ENCODE measurements at regions not wholly inside any gene's neighbourhood (a gene's known extent, or its start where the extent isn't known, plus 50 kb on each side); places are given as distances from the start of the nearest gene placed in this dataset.
"Not testable (repeated sequence)": the region's sequence is repeated elsewhere in the genome, so short reads cannot be mapped to it uniquely, and the experiment has no call there.

GRCh38 chr13:48835326-48835725, 140.4 kb upstream of the FNDC3A start:
- DNase-seq; ATAC-seq (ENCODE audit: poor library complexity); intact Hi-C loops (cut with DNase I): not testable (repeated sequence)

GRCh38 chr13:48838193-48838973, 137.3 kb upstream of the FNDC3A start:
- ATAC-seq (ENCODE audit: poor library complexity): no peak
- intact Hi-C loops (cut with DNase I): no loop called here
- no peak for DNase-seq

GRCh38 chr13:48839171-48839570, 136.5 kb upstream of the FNDC3A start:
- ATAC-seq (ENCODE audit: poor library complexity) (no peak), DNase-seq (no peak)
- intact Hi-C loops (cut with DNase I): no loop called here

GRCh38 chr13:48840366-48840765, 135.3 kb upstream of the FNDC3A start:
- no peak for ATAC-seq (ENCODE audit: poor library complexity)
- intact Hi-C loops (cut with DNase I): no loop called here

GRCh38 chr13:48842316-48842715, 133.4 kb upstream of the FNDC3A start:
- DNase-seq: no peak
- intact Hi-C loops (cut with DNase I): no loop called here

More at GRCh38 chr13:48840366-48840765, 135.3 kb upstream of the FNDC3A start:
- DNase-seq: no peak

GRCh38 chr13:48843630-48844380, 131.9 kb upstream of the FNDC3A start:
- no peak for ATAC-seq (ENCODE audit: poor library complexity)
- no peak for DNase-seq
- intact Hi-C loops (cut with DNase I): no loop called here

More at GRCh38 chr13:48842316-48842715, 133.4 kb upstream of the FNDC3A start:
- no peak for ATAC-seq (ENCODE audit: poor library complexity)

GRCh38 chr13:48844676-48845075, 131.0 kb upstream of the FNDC3A start:
- ATAC-seq (ENCODE audit: poor library complexity) (no peak), DNase-seq (no peak)
- intact Hi-C loops (cut with DNase I): no loop called here

- ATAC-seq (ENCODE audit: poor library complexity): no peak
- intact Hi-C loops (cut with DNase I): no loop called here
- DNase-seq: no peak
These were observed 126.2 kb upstream of the FNDC3A start for GRCh38 chr13:48849515-48849914.

GRCh38 chr13:48851707-48852106, 124.0 kb upstream of the FNDC3A start:
- no peak for ATAC-seq (ENCODE audit: poor library complexity)
- DNase-seq: no peak
- intact Hi-C loops (cut with DNase I): no loop called here

- DNase-seq: no peak
- intact Hi-C loops (cut with DNase I): no loop called here
- no peak for ATAC-seq (ENCODE audit: poor library complexity)
These were observed 122.6 kb upstream of the FNDC3A start for GRCh38 chr13:48852911-48853727.

- ATAC-seq (ENCODE audit: poor library complexity): no peak
- no peak for DNase-seq
These were observed 122.0 kb upstream of the FNDC3A start for GRCh38 chr13:48853728-48854102.

GRCh38 chr13:48857576-48857975, 118.1 kb upstream of the FNDC3A start:
- ATAC-seq (ENCODE audit: poor library complexity) (no peak), DNase-seq (no peak)
- intact Hi-C loops (cut with DNase I): no loop called here

More at GRCh38 chr13:48853728-48854102, 122.0 kb upstream of the FNDC3A start:
- intact Hi-C loops (cut with DNase I): no loop called here

- ATAC-seq (ENCODE audit: poor library complexity): no peak
- DNase-seq: no peak
- intact Hi-C loops (cut with DNase I): no loop called here
These were observed 117.4 kb upstream of the FNDC3A start for GRCh38 chr13:48858122-48858902.

- intact Hi-C loops (cut with DNase I): no loop called here
- peak; percentile 48 for ATAC-seq (ENCODE audit: poor library complexity)
These were observed 116.2 kb upstream of the FNDC3A start for GRCh38 chr13:48859272-48860105.

GRCh38 chr13:48860364-48860763, 115.3 kb upstream of the FNDC3A start:
- ATAC-seq (ENCODE audit: poor library complexity) (no peak), DNase-seq (no peak)

More at GRCh38 chr13:48859272-48860105, 116.2 kb upstream of the FNDC3A start:
- no peak for DNase-seq

GRCh38 chr13:48862572-48862971, 113.1 kb upstream of the FNDC3A start:
- intact Hi-C loops (cut with DNase I): no loop called here
- ATAC-seq (ENCODE audit: poor library complexity): no peak
- DNase-seq: no peak

More at GRCh38 chr13:48860364-48860763, 115.3 kb upstream of the FNDC3A start:
- intact Hi-C loops (cut with DNase I): no loop called here

- intact Hi-C loops (cut with DNase I): no loop called here
- no peak for DNase-seq
- no peak for ATAC-seq (ENCODE audit: poor library complexity)
These were observed 111.6 kb upstream of the FNDC3A start for GRCh38 chr13:48864100-48864499.

GRCh38 chr13:48866249-48866648, 109.5 kb upstream of the FNDC3A start:
- intact Hi-C loops (cut with DNase I): no loop called here
- DNase-seq: no peak
- ATAC-seq (ENCODE audit: poor library complexity): peak; percentile 58
